Left ventricle myocardium inferior (tissue), 1 donor: ENCODE measurements at regions not wholly inside any gene's neighbourhood (a gene's known extent, or its start where the extent isn't known, plus 50 kb on each side); places are given as distances from the start of the nearest gene placed in this dataset.

Experiments used
- DNase-seq: peaks from one replicate; pipeline ENCODE4 v3.0.0-alpha.2; 2020
- H3K27ac ChIP-seq: fragments of 200-600 bp; replicated peaks from 2 replicates; pipeline ENCODE4 v1.8.0; 2021
- H3K27me3 ChIP-seq: fragments of 200-600 bp; 2 replicates; pipeline ENCODE4 v1.8.0; 2021; ENCODE audit warnings: low read depth
- H3K36me3 ChIP-seq: fragments of 200-600 bp; 2 replicates; pipeline ENCODE4 v1.8.0; 2021
- H3K4me1 ChIP-seq: fragments of 200-600 bp; 2 replicates; pipeline ENCODE4 v1.8.0; 2021
- H3K4me3 ChIP-seq: fragments of 200-600 bp; 2 replicates; pipeline ENCODE4 v1.8.0; 2021; ENCODE audit warnings: mild to moderate bottlenecking, moderate library complexity
- H3K9me3 ChIP-seq: fragments of 200-600 bp; replicated peaks from 2 replicates; pipeline ENCODE4 v1.8.0; 2021
- CTCF ChIP-seq: fragments of 200-600 bp; IDR thresholded peaks from 2 replicates; pipeline ENCODE4 v1.8.0; 2021; ENCODE audit warnings: antibody characterized with exemption, mild to moderate bottlenecking, borderline replicate concordance
- intact Hi-C: fragments of 100-400 bp; cut with micrococcal nuclease; formaldehyde crosslinking; loops from one replicate; pipeline ENCODE4 v1.11.0; 2022
- donor health status: DM: no; HTN: yes; CAD: no; lungs with severe emphysema.

- Histone ChIP-seq H3K27me3 (peaks cover 86% of the 10 kb centered on the region), H3K4me3 (no peak overlapping the region), H3K36me3 (no peaks in the 10 kb centered on the region), H3K4me1 (peaks cover 8% of the 10 kb centered on the region), H3K27ac (no peak overlapping the region), H3K9me3 (peaks cover 23% of the 10 kb centered on the region)
- TF ChIP-seq CTCF: no peak
- intact Hi-C loops: no loop called here
- no peak for DNase-seq
These were observed 65.5 kb upstream of the BHLHE23 start for GRCh38 chr20:63072231-63072791.

- DNase-seq: no peak
These were observed 64.9 kb upstream of the BHLHE23 start for GRCh38 chr20:63071541-63072181.

GRCh38 chr20:63070771-63071540 lies 64.2 kb upstream of the BHLHE23 start:
- Histone ChIP-seq H3K36me3 (no peaks in the 10 kb centered on the region), H3K4me1 (peaks cover 8% of the 10 kb centered on the region), H3K9me3 (peaks cover 9% of the 10 kb centered on the region), H3K4me3 (no peak overlapping the region), H3K27me3 (peaks cover 92% of the 10 kb centered on the region), H3K27ac (no peak overlapping the region)
- TF ChIP-seq CTCF: no peak
- intact Hi-C loops: no loop called here
- no peak for DNase-seq

More at GRCh38 chr20:63071541-63072181, 64.9 kb upstream of the BHLHE23 start:
- intact Hi-C loops: no loop called here
- Histone ChIP-seq H3K9me3 (peaks cover 16% of the 10 kb centered on the region), H3K36me3 (no peaks in the 10 kb centered on the region), H3K27ac (no peak overlapping the region), H3K27me3 (peaks cover 92% of the 10 kb centered on the region), H3K4me1 (peaks cover 8% of the 10 kb centered on the region), H3K4me3 (no peak overlapping the region)
- no peak for TF ChIP-seq CTCF

GRCh38 chr20:63070301-63070625 lies 63.5 kb upstream of the BHLHE23 start:
- H3K4me1 ChIP-seq: peaks cover 8% of the 10 kb centered on the region
- no peaks in the 10 kb centered on the region for H3K36me3 ChIP-seq
- H3K9me3 ChIP-seq: peaks cover 2% of the 10 kb centered on the region
- DNase-seq: no peak
- intact Hi-C loops: no loop called here
- H3K27me3 ChIP-seq: peaks cover 92% of the 10 kb centered on the region
- no peak overlapping the region for H3K4me3 ChIP-seq
- no peak overlapping the region for H3K27ac ChIP-seq
- no peak for TF ChIP-seq CTCF

- H3K4me1 ChIP-seq: peaks cover 8% of the 10 kb centered on the region
- no peak for DNase-seq
- intact Hi-C loops: no loop called here
- no peaks in the 10 kb centered on the region for H3K9me3 ChIP-seq
- TF ChIP-seq CTCF: no peak
- peaks cover 92% of the 10 kb centered on the region for H3K27me3 ChIP-seq
- H3K4me3 ChIP-seq: no peak overlapping the region
- no peak overlapping the region for H3K27ac ChIP-seq
- H3K36me3 ChIP-seq: no peaks in the 10 kb centered on the region
These were observed 62.1 kb upstream of the BHLHE23 start for GRCh38 chr20:63068711-63069367.
